HG02763 (cell line): ENCODE measurements at regions not wholly inside any gene's neighbourhood (a gene's known extent, or its start where the extent isn't known, plus 50 kb on each side); places are given as distances from the start of the nearest gene placed in this dataset.
A peak's percentile ranks its signal among the peaks of the same experiment; 100 is the strongest.
"Not testable (repeated sequence)": the region's sequence is repeated elsewhere in the genome, so short reads cannot be mapped to it uniquely, and the experiment has no call there.

Experiments
- ATAC-seq: cut with Tn5 transposase; IDR thresholded peaks from one replicate; pipeline ENCODE4 v1.9.1; 2021; ENCODE audit warnings: mild to moderate bottlenecking, moderate library complexity; ENCODE audit not compliant: unreplicated experiment

- ATAC-seq = no peak
These were observed 114.1 kb downstream of the GXYLT1 start for GRCh38 chr12:42030588-42030987.

- ATAC-seq = no peak
These were observed 117.1 kb downstream of the GXYLT1 start for GRCh38 chr12:42027546-42027945.

- ATAC-seq = no peak
These were observed 120.2 kb downstream of the GXYLT1 start for GRCh38 chr12:42024495-42024830.

- ATAC-seq = peak; percentile 80
These were observed 120.8 kb downstream of the GXYLT1 start for GRCh38 chr12:42023733-42024494.

GRCh38 chr12:42021937-42022336 lies 122.7 kb downstream of the GXYLT1 start:
- ATAC-seq = not testable (repeated sequence)

GRCh38 chr12:42021469-42021868 lies 123.2 kb downstream of the GXYLT1 start:
- no peak for ATAC-seq

- ATAC-seq = no peak
These were observed 124.4 kb downstream of the GXYLT1 start for GRCh38 chr12:42020226-42020625.

GRCh38 chr12:42019746-42020145 lies 124.9 kb downstream of the GXYLT1 start:
- ATAC-seq = no peak

- ATAC-seq = no peak
These were observed 127.6 kb downstream of the GXYLT1 start for GRCh38 chr12:42017051-42017450.

- no peak for ATAC-seq
These were observed 129.6 kb downstream of the GXYLT1 start for GRCh38 chr12:42015051-42015461.

GRCh38 chr12:42012501-42012900 lies 132.2 kb downstream of the GXYLT1 start:
- ATAC-seq = not testable (repeated sequence)

- ATAC-seq = no peak
These were observed 134.0 kb downstream of the GXYLT1 start for GRCh38 chr12:42010715-42011114.

GRCh38 chr12:42010257-42010656 lies 134.4 kb downstream of the GXYLT1 start:
- ATAC-seq = no peak

- ATAC-seq = no peak
These were observed 135.7 kb downstream of the GXYLT1 start for GRCh38 chr12:42008996-42009395.

- ATAC-seq = no peak
These were observed 141.6 kb downstream of the GXYLT1 start for GRCh38 chr12:42003031-42003430.

GRCh38 chr12:42002563-42002962 lies 142.1 kb downstream of the GXYLT1 start:
- ATAC-seq = no peak

- ATAC-seq = no peak
These were observed 146.2 kb downstream of the GXYLT1 start for GRCh38 chr12:41998436-41998835.

- no peak for ATAC-seq
These were observed 151.4 kb downstream of the GXYLT1 start for GRCh38 chr12:41993283-41993682.

- ATAC-seq = no peak
These were observed 151.9 kb downstream of the GXYLT1 start for GRCh38 chr12:41992692-41993215.

GRCh38 chr12:41992022-41992421 lies 152.7 kb downstream of the GXYLT1 start:
- no peak for ATAC-seq

GRCh38 chr12:41988715-41989114 lies 156.0 kb downstream of the GXYLT1 start:
- no peak for ATAC-seq

- ATAC-seq = not testable (repeated sequence)
These were observed 158.2 kb downstream of the GXYLT1 start for GRCh38 chr12:41986513-41986912.

- ATAC-seq = no peak
These were observed 160.8 kb downstream of the GXYLT1 start for GRCh38 chr12:41983856-41984255.
